GM21723 (cell line): ENCODE measurements at regions not wholly inside any gene's neighbourhood (a gene's known extent, or its start where the extent isn't known, plus 50 kb on each side); places are given as distances from the start of the nearest gene placed in this dataset.
"Not testable (repeated sequence)": the region's sequence is repeated elsewhere in the genome, so short reads cannot be mapped to it uniquely, and the experiment has no call there.

Source experiments
- ATAC-seq: cut with Tn5 transposase; IDR thresholded peaks from one replicate; pipeline ENCODE4 v1.9.1; 2021; ENCODE audit warnings: mild to moderate bottlenecking, moderate library complexity; ENCODE audit not compliant: unreplicated experiment

GRCh38 chr3:16070707-16071106 is 103.8 kb upstream of the GALNT15 start:
- ATAC-seq = no peak

- ATAC-seq = no peak
These were observed 103.3 kb upstream of the GALNT15 start for GRCh38 chr3:16071206-16071605.

GRCh38 chr3:16072420-16073110 is 101.9 kb upstream of the GALNT15 start:
- no peak for ATAC-seq

- ATAC-seq = no peak
These were observed 101.3 kb upstream of the GALNT15 start for GRCh38 chr3:16073203-16073602.

GRCh38 chr3:16073990-16074671 is 100.3 kb upstream of the GALNT15 start:
- ATAC-seq = not testable (repeated sequence)

- no peak for ATAC-seq
These were observed 98.8 kb upstream of the GALNT15 start for GRCh38 chr3:16075647-16076046.

- no peak for ATAC-seq
These were observed 97.9 kb upstream of the GALNT15 start for GRCh38 chr3:16076564-16076963.

- not testable (repeated sequence) for ATAC-seq
These were observed 97.3 kb upstream of the GALNT15 start for GRCh38 chr3:16077146-16077545.

- ATAC-seq = not testable (repeated sequence)
These were observed 96.8 kb upstream of the GALNT15 start for GRCh38 chr3:16077681-16078080.

- ATAC-seq = no peak
These were observed 95.0 kb upstream of the GALNT15 start for GRCh38 chr3:16079519-16079918.

- ATAC-seq = no peak
These were observed 92.8 kb upstream of the GALNT15 start for GRCh38 chr3:16081661-16082060.

GRCh38 chr3:16084887-16085286 is 89.6 kb upstream of the GALNT15 start:
- ATAC-seq = no peak

GRCh38 chr3:16085410-16085809 is 89.1 kb upstream of the GALNT15 start:
- no peak for ATAC-seq

- ATAC-seq = no peak
These were observed 88.4 kb upstream of the GALNT15 start for GRCh38 chr3:16085884-16086608.

- no peak for ATAC-seq
These were observed 87.8 kb upstream of the GALNT15 start for GRCh38 chr3:16086690-16087089.

GRCh38 chr3:16088496-16088895 is 86.0 kb upstream of the GALNT15 start:
- no peak for ATAC-seq

- no peak for ATAC-seq
These were observed 85.0 kb upstream of the GALNT15 start for GRCh38 chr3:16089521-16089920.

GRCh38 chr3:16090024-16090423 is 84.5 kb upstream of the GALNT15 start:
- ATAC-seq = no peak

- ATAC-seq = no peak
These were observed 83.8 kb upstream of the GALNT15 start for GRCh38 chr3:16090706-16091105.

GRCh38 chr3:16092923-16093322 is 81.6 kb upstream of the GALNT15 start:
- ATAC-seq = no peak

- no peak for ATAC-seq
These were observed 72.9 kb upstream of the GALNT15 start for GRCh38 chr3:16101295-16102186.
